GM21447 (cell line): ENCODE measurements at regions not wholly inside any gene's neighbourhood (a gene's known extent, or its start where the extent isn't known, plus 50 kb on each side); places are given as distances from the start of the nearest gene placed in this dataset.

Source experiments
- ATAC-seq: cut with Tn5 transposase; IDR thresholded peaks from one replicate; pipeline ENCODE4 v1.9.1; 2021; ENCODE audit not compliant: unreplicated experiment

DNA sequence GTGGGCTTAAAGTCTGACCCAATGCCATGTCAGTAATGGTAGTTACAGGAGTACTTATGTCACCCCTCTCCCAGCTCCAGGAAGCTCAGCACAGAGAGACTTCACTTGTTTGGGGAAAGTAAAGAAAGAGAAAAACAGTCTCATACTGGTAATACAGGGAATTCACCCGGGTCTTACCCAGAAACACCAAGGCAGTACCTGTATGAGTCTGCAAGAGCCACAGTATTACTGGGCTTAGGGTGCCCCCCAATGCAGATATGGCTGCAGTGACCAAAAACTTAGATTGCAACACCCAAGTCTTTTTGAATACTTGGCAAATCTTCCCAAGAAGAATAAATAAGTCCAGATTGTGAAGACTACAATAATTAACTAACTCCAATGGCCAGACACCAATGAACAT lies 622.1 kb downstream of the IGSF11 start:
- ATAC-seq = peak; percentile 55

- ATAC-seq = no peak
These were observed 609.3 kb downstream of the IGSF11 start for GRCh38 chr3:118425272-118425837.

DNA sequence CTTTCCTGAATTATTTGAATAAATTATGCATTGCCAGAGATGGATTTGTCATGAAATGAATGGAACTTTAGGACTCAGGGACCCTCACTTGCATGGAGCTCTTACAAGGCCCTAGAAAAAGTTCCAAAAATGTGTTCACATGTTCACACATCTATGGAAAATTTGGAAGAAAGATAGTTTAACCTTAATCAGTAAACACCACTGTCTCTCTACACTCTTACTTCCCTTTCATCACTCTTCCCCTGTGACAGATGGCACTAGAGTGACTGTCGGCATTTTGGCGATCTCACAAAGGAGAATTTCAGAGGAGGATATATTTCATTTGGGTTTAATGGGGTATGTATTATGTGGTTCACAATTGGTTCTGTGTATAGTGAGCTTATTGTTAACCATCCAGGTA lies 600.8 kb downstream of the IGSF11 start:
- ATAC-seq = no peak

DNA sequence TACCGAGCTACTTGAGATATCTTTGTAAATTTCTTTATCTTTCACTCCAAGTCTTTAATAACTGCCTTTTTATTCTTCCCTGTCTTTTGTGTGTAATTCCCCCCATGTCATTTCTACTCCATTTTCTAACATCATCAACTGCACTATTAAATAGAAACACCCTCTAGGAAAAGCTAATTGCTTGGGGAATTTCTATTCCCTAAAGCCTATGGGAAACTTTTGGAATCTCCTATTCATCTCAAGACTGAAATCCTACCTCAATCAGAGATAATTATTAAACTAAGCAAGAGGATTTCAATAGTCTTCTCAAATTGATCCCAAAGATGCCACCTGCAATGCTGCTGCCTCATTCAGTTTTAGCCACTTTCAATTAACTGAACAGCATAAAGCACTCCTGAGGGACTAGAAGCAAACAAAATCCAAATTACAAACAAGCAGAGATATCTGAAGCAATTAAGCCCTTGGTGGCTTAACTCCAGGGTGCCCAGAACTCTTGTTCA lies 598.7 kb downstream of the IGSF11 start:
- no peak for ATAC-seq

GRCh38 chr3:118436697-118437262 lies 597.9 kb downstream of the IGSF11 start:
- no peak for ATAC-seq

DNA sequence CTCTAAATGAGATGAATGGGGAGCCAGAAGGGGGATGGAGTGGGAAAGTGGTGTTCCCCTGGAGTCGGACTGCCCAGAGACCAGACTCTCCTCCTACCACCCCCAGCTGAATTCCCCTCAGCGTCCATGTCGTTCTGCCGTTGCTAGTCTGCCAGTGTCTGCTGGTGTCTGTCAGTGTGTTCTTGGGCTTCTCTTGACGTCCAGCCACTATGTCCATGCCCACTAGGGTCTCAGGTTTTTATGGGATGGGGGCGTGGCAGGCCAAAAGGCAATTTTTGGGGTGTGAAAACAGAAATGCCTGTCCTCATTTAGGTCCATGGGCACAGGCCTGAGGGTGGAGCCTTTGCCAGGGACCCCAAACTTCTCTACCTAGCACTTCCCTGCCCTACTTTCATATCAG lies 589.6 kb downstream of the IGSF11 start:
- ATAC-seq = no peak

DNA sequence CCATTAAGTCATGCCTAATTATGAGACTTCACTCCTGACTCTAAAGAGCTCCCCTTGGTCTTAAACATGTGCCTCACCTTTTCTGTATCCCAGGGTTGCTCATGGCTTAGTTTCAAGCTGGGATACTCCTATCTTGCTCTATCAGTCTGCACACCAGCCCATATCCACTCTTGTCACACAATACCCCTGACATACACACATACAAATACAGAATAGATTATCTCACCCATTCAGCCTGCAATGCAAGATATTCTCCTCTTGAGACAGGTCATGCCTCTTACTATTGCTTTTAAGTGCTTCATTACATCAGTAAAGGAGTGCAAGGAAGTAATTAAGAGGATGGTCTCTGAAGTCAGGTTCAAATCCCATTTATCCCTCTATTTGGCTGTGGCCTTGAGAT lies 587.3 kb downstream of the IGSF11 start:
- no peak for ATAC-seq

- no peak for ATAC-seq
These were observed 567.8 kb downstream of the IGSF11 start for GRCh38 chr3:118466795-118467330.

DNA sequence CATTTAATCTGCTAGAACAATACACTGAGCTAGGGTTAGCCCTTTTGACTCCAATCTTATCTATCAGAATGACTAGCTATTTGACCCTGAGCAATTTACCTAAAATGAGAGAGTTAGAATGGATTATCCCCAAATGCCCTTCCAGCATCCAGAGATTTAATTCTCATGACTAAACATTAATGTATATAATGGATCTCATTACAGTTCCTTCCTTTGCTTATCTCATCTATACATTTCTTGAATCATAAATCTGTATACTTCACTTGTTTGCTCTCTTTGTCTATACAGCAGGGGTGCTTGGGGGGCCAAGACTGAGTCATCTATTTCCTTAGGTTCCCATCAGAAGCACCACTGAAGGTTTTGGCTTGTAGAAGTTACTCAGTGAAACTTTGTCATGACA lies 565.8 kb downstream of the IGSF11 start:
- ATAC-seq = no peak

DNA sequence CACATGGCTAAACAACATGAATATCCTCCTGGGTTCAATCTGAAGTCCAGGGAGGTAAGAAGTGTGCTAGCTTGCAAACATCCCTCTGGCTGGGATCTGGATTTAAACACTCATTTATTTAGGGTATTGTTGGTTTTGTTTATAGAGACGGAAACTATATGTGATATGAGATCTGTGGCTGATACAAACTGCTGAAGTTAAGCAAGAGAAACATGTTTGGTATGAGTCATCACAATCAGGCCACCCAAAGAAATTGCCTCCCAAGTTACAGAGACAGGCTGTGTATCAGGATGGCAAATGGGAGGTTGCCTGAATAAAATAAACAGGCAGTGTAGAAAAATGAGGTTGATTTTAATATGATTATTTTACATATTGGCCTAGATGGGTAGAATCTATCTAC lies 562.1 kb downstream of the IGSF11 start:
- ATAC-seq = no peak

DNA sequence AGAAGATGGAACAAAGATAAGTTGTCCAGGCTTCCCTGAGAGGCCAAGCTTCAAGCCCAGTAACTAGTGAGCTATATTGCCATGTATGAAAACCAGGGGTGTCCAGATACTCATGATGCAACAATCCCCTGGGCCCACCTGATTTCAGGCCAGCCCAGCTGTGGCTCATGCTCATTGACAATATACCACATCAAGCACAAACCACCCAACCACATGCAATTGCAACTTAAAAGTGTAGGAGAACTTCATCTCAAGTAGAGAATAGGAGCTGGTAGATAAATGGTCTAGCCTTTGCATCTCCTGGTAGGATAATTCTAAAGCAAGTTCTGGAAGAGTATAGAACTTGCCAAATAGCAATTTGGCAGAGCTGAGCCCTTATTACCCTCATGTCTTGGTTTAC lies 561.3 kb downstream of the IGSF11 start:
- ATAC-seq = no peak

GRCh38 chr3:118476885-118477618 lies 557.6 kb downstream of the IGSF11 start:
- no peak for ATAC-seq

DNA sequence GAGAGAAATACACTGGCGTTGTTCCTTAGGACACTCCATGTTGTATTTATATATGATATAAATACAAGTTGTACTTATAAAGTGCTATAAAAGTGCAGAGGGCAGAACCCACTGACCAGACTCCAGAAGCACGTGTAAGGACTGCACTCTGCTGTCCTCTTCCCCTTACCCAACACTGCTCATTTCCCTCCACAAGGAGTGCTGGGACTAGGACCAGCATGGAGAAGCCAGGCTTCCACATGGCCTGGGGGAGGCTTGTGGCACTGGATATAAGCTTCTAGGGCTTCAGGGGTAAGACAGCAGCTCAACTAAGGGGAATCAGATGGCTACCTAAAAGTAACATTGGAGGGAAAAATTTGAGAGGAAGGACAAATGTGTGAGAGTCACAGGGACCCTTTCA lies 556.9 kb downstream of the IGSF11 start:
- no peak for ATAC-seq

- ATAC-seq = no peak
These were observed 555.9 kb downstream of the IGSF11 start for GRCh38 chr3:118478706-118479276.

GRCh38 chr3:118479376-118479775 lies 555.3 kb downstream of the IGSF11 start:
- ATAC-seq = no peak

- no peak for ATAC-seq
These were observed 554.4 kb downstream of the IGSF11 start for GRCh38 chr3:118480101-118480860.

GRCh38 chr3:118485693-118486092 lies 549.0 kb downstream of the IGSF11 start:
- no peak for ATAC-seq

DNA sequence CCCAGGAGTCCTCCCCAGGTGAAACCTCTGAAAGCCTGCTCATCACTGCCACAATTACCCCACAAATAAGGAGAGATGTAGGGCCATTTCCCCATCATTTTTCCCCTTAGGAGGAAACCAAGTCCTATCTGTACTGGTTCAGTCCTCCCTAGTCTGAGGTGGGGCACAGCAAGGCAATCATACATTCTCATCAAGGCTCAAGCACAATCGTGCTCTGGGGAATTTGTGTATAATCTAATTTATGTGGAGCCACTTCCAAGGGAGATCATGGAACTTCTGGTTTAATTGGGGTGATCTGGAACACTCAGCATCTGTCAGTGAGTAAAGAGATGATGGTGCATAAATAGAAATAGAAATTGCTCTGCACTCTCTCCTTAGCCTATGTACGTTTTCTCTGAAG lies 546.9 kb downstream of the IGSF11 start:
- no peak for ATAC-seq

GRCh38 chr3:118488732-118489131 lies 545.9 kb downstream of the IGSF11 start:
- ATAC-seq = no peak

GRCh38 chr3:118495206-118495605 lies 539.4 kb downstream of the IGSF11 start:
- no peak for ATAC-seq

DNA sequence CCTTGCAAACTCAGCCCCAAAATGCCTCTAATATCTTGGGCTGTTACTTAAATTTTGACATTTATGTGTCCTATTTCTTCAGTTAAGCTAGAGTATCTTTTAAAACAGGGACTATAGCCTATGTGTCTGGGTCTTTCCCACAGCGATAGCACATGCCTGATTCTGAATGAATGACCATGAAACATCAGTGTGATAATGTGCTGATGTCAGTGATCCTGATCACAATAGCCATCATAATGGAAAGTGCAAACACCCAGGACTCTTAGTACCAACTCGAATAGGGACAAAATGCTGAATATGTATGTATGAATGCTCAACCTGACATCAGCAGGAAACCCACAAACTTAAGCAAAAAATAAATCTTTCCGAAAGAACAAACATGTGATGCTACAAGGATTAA lies 537.4 kb downstream of the IGSF11 start:
- ATAC-seq = no peak
